Testis (tissue), 2 donors: ENCODE measurements at regions not wholly inside any gene's neighbourhood (a gene's known extent, or its start where the extent isn't known, plus 50 kb on each side); places are given as distances from the start of the nearest gene placed in this dataset.

ENCODE experiments used
- DNase-seq: peaks from one replicate; pipeline ENCODE4 v3.0.0-alpha.2; 2019
- H3K27ac ChIP-seq, 2 donors: fragments of 200-600 bp; sonication (generic); one replicate each; pipeline ENCODE4 v1.5.1; 2019
- H3K27me3 ChIP-seq: fragments of 200-600 bp; sonication (generic); one replicate; pipeline ENCODE4 v1.5.1; 2019
- H3K36me3 ChIP-seq: fragments of 200-600 bp; sonication (generic); one replicate; pipeline ENCODE4 v1.5.1; 2017; ENCODE audit warnings: low read depth; ENCODE audit errors: missing control alignments
- H3K4me1 ChIP-seq: fragments of 200-600 bp; sonication (generic); one replicate; pipeline ENCODE4 v1.5.1; 2019
- H3K4me3 ChIP-seq, 2 donors: fragments of 200-600 bp; sonication (generic); one replicate each; pipeline ENCODE4 v1.5.1; 2017 to 2019
- H3K9me3 ChIP-seq: fragments of 200-600 bp; sonication (generic); one replicate; pipeline ENCODE4 v1.5.1; 2017
- POLR2A ChIP-seq: fragments of 450-650 bp; IDR thresholded peaks from one replicate; pipeline ENCODE4 v1.6.1; 2017; ENCODE audit warnings: antibody characterized with exemption, mild to moderate bottlenecking, moderate library complexity
- WGBS, 2 donors: methylation state at CpG; one replicate each; pipeline ENCODE4 v1.1.5; 2018; 5-methylcytosine and 5-hydroxymethylcytosine counted together
- intact Hi-C: fragments of 100-400 bp; cut with DNase I; formaldehyde crosslinking; loops from one replicate; pipeline ENCODE4 v1.15.1; 2023; ENCODE audit warnings: low total_unique reads
- TF ChIP-seq, protein P1 (sequence below), 3 experiments: fragments of 450-650 bp in 2 of 3; fragments of 200-600 bp in 1 of 3; sonication (generic) in 1 of 3; IDR thresholded peaks; one replicate each; pipeline ENCODE4 v1.5.1; 2016 to 2019; ENCODE audit warnings: antibody characterized with exemption in 3 of 3, mild to moderate bottlenecking in 2 of 3, moderate library complexity in 1 of 3

DNA sequence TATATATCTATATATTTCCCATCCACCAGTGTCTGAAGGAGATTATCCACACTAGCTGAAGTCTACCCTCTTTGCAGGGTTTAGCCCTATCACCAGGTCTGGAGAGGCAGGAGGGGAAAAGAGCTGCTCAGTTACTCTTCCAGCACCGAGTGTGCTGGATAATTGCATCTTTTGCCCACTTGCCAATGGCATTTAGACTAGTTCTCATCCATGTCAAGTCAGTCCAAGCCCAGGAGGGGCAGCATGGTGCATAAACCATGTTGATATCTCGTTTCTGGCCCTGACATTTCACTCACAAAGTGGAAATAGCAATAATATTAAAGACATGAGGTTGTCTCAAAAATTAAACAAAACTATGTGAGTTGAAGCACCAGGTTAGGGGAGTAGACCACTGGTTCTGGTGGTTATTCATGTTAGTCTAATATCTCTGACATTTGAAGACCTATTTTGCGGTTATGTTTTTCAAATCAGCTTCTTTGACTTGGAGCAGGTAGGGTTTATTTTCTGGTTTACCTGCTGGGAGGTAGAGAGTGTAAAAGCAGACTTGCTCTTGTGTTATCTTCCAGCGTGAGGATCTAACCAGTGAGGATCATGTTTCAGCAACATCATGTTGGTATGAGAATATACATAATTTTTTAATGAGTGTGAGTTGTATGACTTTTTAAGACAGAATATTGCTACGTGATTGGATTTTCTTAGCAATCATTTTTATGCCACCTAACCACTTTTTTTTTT is 273.2 kb upstream of the KIRREL3 start:
- H3K27ac ChIP-seq: no peak overlapping the region
- no peaks in the 10 kb centered on the region for H3K36me3 ChIP-seq
- no peaks in the 10 kb centered on the region for H3K4me1 ChIP-seq
- H3K4me3 ChIP-seq: no peak overlapping the region
- 78 to 87% methylated on average over 5 of the region's 5 CpGs for WGBS, 2 donors
- intact Hi-C loops: no loop called here
- H3K27me3 ChIP-seq: no peaks in the 10 kb centered on the region
- TF ChIP-seq POLR2A: no peak
- TF ChIP-seq, protein P1, sequence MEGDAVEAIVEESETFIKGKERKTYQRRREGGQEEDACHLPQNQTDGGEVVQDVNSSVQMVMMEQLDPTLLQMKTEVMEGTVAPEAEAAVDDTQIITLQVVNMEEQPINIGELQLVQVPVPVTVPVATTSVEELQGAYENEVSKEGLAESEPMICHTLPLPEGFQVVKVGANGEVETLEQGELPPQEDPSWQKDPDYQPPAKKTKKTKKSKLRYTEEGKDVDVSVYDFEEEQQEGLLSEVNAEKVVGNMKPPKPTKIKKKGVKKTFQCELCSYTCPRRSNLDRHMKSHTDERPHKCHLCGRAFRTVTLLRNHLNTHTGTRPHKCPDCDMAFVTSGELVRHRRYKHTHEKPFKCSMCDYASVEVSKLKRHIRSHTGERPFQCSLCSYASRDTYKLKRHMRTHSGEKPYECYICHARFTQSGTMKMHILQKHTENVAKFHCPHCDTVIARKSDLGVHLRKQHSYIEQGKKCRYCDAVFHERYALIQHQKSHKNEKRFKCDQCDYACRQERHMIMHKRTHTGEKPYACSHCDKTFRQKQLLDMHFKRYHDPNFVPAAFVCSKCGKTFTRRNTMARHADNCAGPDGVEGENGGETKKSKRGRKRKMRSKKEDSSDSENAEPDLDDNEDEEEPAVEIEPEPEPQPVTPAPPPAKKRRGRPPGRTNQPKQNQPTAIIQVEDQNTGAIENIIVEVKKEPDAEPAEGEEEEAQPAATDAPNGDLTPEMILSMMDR (IDR thresholded peaks at IDR 0.05): no peak
- no peak for DNase-seq
- no peaks in the 10 kb centered on the region for H3K9me3 ChIP-seq

DNA sequence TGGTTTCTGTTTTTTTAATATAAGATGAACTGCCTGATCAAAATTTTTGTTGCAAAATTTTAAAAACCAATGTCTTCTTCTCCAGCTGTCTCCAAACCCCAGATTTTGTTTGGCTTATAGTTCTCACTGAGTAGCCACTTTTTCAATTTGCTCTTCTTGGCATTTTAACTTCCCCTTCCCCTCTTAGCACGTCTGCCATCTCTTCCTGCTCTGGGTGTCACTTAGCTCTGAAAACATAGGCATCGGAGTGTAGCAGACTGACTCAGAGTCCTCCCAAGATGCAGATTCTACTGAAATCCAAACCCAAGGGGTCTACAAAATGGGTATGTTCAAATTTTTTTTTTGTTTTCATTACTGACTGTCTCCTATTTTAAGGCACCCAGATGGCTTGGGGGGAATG is 270.3 kb upstream of the KIRREL3 start:
- H3K27me3 ChIP-seq: no peaks in the 10 kb centered on the region
- no peaks in the 10 kb centered on the region for H3K36me3 ChIP-seq
- no peak for DNase-seq
- TF ChIP-seq, protein P1 (IDR thresholded peaks at IDR 0.05): no peak
- TF ChIP-seq POLR2A: no peak
- no peak overlapping the region for H3K4me3 ChIP-seq
- no peaks in the 10 kb centered on the region for H3K9me3 ChIP-seq
- WGBS, 2 donors: 74 to 85% methylated on average over 2 of the region's 2 CpGs
- no peaks in the 10 kb centered on the region for H3K4me1 ChIP-seq
- H3K27ac ChIP-seq: no peak overlapping the region
- intact Hi-C loops: no loop called here

DNA sequence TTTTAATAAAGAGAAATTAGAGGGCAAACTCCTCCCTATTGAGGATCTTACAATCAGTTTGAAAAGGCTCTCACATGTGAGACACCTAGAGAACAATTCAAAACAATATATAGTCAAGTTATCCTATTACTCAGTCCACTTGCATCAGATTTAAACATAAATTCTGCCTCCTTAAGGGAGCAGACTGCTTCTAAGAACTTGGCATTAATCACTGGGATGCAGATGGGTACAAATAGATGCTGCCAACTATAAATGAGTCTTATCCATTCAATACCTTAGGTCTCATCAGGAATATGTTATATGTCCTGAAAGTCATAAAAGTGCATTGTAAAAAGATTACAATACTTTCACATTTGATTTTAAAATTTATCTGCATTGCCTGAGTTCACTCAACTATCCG is 269.3 kb upstream of the KIRREL3 start:
- H3K4me3 ChIP-seq: no peak overlapping the region
- DNase-seq: no peak
- no peaks in the 10 kb centered on the region for H3K9me3 ChIP-seq
- H3K36me3 ChIP-seq: no peaks in the 10 kb centered on the region
- no peak for TF ChIP-seq POLR2A
- TF ChIP-seq, protein P1 (IDR thresholded peaks at IDR 0.05): no peak
- H3K27me3 ChIP-seq: no peaks in the 10 kb centered on the region
- intact Hi-C loops: no loop called here
- 95 to 100% methylated on average over 1 of the region's 1 CpG for WGBS, 2 donors
- H3K4me1 ChIP-seq: no peaks in the 10 kb centered on the region
- H3K27ac ChIP-seq: no peak overlapping the region

DNA sequence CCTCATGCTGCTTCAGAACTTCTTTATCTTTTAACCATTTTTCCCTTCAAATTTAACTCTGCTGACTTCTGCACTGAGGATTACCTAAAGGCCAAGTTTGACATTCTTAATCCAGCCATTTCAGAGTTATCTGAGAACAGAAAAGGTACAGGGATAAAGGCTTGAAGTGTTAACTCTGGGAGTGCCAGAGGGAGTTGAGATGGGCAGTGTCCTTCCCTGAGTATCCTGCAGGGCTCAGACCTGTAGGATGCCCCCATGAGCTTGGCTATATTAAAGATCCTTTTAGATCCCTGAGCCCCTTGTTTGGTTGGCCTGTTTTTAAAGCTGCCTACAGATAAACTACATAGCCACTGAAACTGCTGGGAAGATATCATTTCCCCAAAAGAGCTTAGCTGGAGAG is 268.4 kb upstream of the KIRREL3 start:
- Histone ChIP-seq H3K4me1 (no peaks in the 10 kb centered on the region), H3K9me3 (no peaks in the 10 kb centered on the region), H3K36me3 (no peaks in the 10 kb centered on the region), H3K4me3 (no peak overlapping the region), H3K27me3 (no peaks in the 10 kb centered on the region), H3K27ac (no peak overlapping the region)
- TF ChIP-seq, protein P1 (IDR thresholded peaks at IDR 0.05): no peak
- no peak for TF ChIP-seq POLR2A
- intact Hi-C loops: no loop called here
- DNase-seq: no peak

DNA sequence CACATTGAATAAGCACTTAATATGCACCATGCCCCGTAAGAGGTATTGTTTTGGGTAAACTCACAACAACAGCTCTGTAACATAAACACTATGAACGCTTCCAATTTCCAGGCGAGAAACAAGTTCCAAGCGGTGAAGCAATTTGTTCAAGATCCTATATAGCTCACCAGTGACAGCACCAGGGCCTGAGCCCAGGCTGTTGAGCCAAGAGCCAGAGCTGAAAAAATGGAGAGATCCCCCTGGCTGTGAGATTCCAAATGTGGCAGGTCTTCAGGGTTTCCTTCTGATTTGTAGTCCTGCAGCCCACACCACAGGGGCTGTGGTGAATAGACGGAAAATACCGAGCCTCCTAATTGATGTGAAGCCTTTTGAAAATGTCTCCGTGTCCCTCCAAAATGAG is 268.0 kb upstream of the KIRREL3 start:
- 69 to 77% methylated on average over 7 of the region's 7 CpGs for WGBS, 2 donors
- Histone ChIP-seq H3K4me1 (no peaks in the 10 kb centered on the region), H3K4me3 (no peak overlapping the region), H3K36me3 (no peaks in the 10 kb centered on the region), H3K27ac (no peak overlapping the region), H3K9me3 (no peaks in the 10 kb centered on the region), H3K27me3 (no peaks in the 10 kb centered on the region)
- no peak for TF ChIP-seq POLR2A
- TF ChIP-seq, protein P1 (IDR thresholded peaks at IDR 0.05): no peak
- DNase-seq: no peak
- intact Hi-C loops: no loop called here
